MM.1S (cell line): ENCODE measurements at regions not wholly inside any gene's neighbourhood (a gene's known extent, or its start where the extent isn't known, plus 50 kb on each side); places are given as distances from the start of the nearest gene placed in this dataset.

Experiments
- CTCF ChIP-seq: fragments of 300-600 bp; sonication (generic); IDR thresholded peaks from 2 replicates; pipeline ENCODE4 v1.5.1; 2016; ENCODE audit warnings: antibody characterized with exemption, low read length, mixed read lengths
- EZH2 ChIP-seq: fragments of 300-600 bp; sonication (generic); optimal IDR thresholded peaks from 2 replicates; pipeline ENCODE3; 2017; ENCODE audit warnings: low read depth, mild to moderate bottlenecking, antibody characterized with exemption, low read length, mixed read lengths
- EZH2phosphoT487 ChIP-seq: fragments of 300-600 bp; sonication (generic); IDR thresholded peaks from 2 replicates; pipeline ENCODE4 v1.6.1; 2018; ENCODE audit warnings: antibody characterized with exemption, low read length

GRCh38 chrX:39453889-39454621 lies 643.7 kb downstream of the BCOR start:
- no peak for TF ChIP-seq CTCF
- TF ChIP-seq EZH2, result no peak
- TF ChIP-seq EZH2phosphoT487, result no peak
